Calu3 (cell line): ENCODE measurements at regions not wholly inside any gene's neighbourhood (a gene's known extent, or its start where the extent isn't known, plus 50 kb on each side); places are given as distances from the start of the nearest gene placed in this dataset.

ENCODE experiments used
- BruUV-seq: library from RNA; stranded (reverse); fragments of 400-500 nt; replicated peaks from 2 replicates; lab custom pipeline; 2021; lab: Mats Ljungman, UMichigan
- CTCF ChIA-PET: fragments of 300-600 bp; sonication (Branson Sonifier 250); formaldehyde crosslinking; loops from one replicate; lab custom pipeline; 2022; ENCODE audit warnings: antibody characterized with exemption; lab: Charles Lee
- DNase-seq: peaks from one replicate; pipeline ENCODE4 v3.0.0; 2022
- H3K27ac Mint-ChIP-seq: one replicate; pipeline ENCODE4 v1.8.0; 2022; ENCODE audit warnings: mixed read lengths; ENCODE audit not compliant: unreplicated experiment
- H3K27me3 Mint-ChIP-seq: one replicate; pipeline ENCODE4 v1.8.0; 2022; ENCODE audit warnings: mixed read lengths; ENCODE audit not compliant: unreplicated experiment
- H3K36me3 Mint-ChIP-seq: one replicate; pipeline ENCODE4 v1.8.0; 2022; ENCODE audit warnings: mild to moderate bottlenecking, moderate library complexity, mixed read lengths; ENCODE audit not compliant: insufficient read depth, unreplicated experiment
- H3K4me1 Mint-ChIP-seq: one replicate; pipeline ENCODE4 v1.8.0; 2022; ENCODE audit warnings: mild to moderate bottlenecking, low read depth, mixed read lengths; ENCODE audit not compliant: unreplicated experiment
- H3K4me3 Mint-ChIP-seq: one replicate; pipeline ENCODE4 v1.8.0; 2022; ENCODE audit warnings: mild to moderate bottlenecking, low read depth, moderate library complexity, mixed read lengths; ENCODE audit not compliant: unreplicated experiment
- H3K9me3 Mint-ChIP-seq: one replicate; pipeline ENCODE4 v1.8.0; 2022; ENCODE audit warnings: low read depth, mixed read lengths; ENCODE audit not compliant: unreplicated experiment
- intact Hi-C: fragments of 100-400 bp; cut with micrococcal nuclease; formaldehyde crosslinking; loops from one replicate; pipeline ENCODE4 v1.10.0; 2022; ENCODE audit not compliant: unreplicated experiment
- TF ChIP-seq, protein P1 (sequence below): fragments of 200-600 bp; IDR thresholded peaks from one replicate; pipeline ENCODE4 v1.8.0; 2022; ENCODE audit warnings: antibody characterized with exemption; ENCODE audit not compliant: unreplicated experiment

DNA sequence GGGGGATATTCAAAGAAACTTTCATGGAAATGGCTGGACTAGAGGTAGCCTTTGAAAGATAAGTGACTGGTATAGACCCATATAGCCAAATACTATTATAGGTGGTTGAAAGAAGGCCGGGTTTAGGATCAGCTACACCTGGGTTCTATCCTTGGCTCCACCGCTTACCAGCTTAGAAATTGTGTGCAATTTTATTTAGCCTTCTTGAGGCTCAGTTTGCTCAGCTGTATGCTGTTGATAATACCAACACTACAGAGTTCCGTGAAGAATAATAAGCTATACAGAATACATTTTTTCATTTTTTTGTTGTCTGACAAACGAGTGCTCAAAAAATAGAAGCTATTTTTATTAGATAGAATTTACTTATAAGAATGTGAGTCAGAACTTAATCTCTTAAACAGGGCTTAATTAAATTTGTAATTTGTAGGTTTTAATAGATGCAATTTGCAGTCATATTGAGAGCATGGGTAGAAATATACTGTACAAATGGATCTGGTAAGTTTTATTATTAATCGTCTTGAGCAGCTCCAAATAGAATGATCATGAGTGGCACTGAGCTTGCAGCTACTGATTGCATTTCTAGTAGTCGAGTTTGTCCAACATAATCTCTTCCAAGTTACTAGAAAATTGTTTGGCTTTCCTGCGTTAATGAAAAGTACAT, 164.3 kb upstream of the PHYHIPL start:
- intact Hi-C loops = no loop called here
- H3K36me3 Mint-ChIP-seq = no peaks in the 10 kb centered on the region
- no peak overlapping the region for H3K27ac Mint-ChIP-seq
- CTCF ChIA-PET = interaction anchor here (0.6 kb wide), 1 partner anchor 652 kb away, joined by 4 read pairs; no protein-coding TSS in a partner anchor
- H3K27me3 Mint-ChIP-seq = peaks cover 25% of the 10 kb centered on the region
- no peaks in the 10 kb centered on the region for H3K9me3 Mint-ChIP-seq
- DNase-seq = no peak
- TF ChIP-seq, protein P1, sequence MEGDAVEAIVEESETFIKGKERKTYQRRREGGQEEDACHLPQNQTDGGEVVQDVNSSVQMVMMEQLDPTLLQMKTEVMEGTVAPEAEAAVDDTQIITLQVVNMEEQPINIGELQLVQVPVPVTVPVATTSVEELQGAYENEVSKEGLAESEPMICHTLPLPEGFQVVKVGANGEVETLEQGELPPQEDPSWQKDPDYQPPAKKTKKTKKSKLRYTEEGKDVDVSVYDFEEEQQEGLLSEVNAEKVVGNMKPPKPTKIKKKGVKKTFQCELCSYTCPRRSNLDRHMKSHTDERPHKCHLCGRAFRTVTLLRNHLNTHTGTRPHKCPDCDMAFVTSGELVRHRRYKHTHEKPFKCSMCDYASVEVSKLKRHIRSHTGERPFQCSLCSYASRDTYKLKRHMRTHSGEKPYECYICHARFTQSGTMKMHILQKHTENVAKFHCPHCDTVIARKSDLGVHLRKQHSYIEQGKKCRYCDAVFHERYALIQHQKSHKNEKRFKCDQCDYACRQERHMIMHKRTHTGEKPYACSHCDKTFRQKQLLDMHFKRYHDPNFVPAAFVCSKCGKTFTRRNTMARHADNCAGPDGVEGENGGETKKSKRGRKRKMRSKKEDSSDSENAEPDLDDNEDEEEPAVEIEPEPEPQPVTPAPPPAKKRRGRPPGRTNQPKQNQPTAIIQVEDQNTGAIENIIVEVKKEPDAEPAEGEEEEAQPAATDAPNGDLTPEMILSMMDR = no peak
- H3K4me1 Mint-ChIP-seq = no peaks in the 10 kb centered on the region
- no peak overlapping the region for H3K4me3 Mint-ChIP-seq
- no TSS peak for BruUV-seq

DNA sequence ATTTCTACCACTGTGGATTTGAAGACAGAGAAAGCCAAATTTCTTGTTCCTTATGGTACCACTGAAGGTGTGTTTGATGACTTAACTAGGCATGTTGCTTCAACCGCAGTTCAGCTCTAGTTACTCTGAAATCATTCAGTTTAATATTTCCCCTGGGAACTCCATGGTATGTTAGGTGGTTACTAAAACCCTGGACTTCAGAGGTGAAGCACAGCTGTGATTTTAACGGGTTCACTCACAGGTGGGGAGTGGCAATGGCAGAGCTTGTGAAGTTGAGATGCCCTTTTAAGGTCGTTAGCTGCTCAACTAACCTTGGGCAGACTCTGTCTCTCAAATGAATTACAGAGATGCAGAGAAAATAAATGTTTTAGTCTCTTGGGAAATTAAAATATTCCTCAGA, 163.6 kb upstream of the PHYHIPL start:
- Mint-ChIP-seq H3K9me3 (no peaks in the 10 kb centered on the region), H3K27me3 (peaks cover 32% of the 10 kb centered on the region), H3K4me1 (no peaks in the 10 kb centered on the region), H3K4me3 (no peak overlapping the region), H3K36me3 (no peaks in the 10 kb centered on the region), H3K27ac (no peak overlapping the region)
- intact Hi-C loops = no loop called here
- no peak for DNase-seq
- TF ChIP-seq, protein P1 = no peak
- CTCF ChIA-PET = no interaction called here
- BruUV-seq = no TSS peak

DNA sequence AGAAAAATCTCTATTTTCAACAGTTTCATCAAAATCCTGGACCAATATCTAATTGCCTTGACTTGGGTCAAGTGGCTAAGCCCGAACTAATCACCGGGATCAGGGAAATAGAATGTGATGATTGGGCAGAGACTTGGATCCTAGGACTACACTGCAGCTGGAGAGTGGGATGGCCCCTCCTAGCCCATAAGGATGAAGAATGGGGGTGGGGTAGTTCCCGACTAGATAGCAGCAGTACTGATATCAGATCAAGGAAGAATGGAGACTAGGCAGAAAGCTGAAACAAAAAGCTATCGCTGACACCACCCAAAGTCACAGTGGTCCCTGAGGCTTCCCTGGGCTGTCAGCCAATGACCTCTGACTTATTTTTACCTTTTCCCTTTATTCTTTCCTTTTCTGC, 160.4 kb upstream of the PHYHIPL start:
- BruUV-seq = no TSS peak

DNA sequence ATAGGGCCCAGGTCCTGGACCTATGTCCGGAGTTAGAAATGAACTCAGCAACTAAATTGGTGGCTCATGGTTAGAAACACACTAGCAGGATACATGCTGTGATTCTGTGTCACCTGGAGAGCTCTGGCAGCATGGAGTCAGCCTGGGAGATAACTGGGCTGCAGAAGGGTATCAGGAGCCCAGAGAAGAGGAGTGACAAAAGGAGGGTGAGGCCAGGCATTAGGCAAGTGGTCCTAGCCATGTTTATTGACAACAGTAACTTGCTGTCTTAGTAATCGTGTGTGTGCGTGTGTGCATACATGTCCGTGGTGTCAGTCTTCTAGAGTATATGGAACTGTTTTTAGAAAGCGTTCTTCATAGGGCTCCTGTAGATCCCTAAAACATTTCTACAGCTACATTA, 157.5 kb upstream of the PHYHIPL start:
- DNase-seq = no peak
- H3K9me3 Mint-ChIP-seq = no peaks in the 10 kb centered on the region
- no TSS peak for BruUV-seq
- H3K4me1 Mint-ChIP-seq = no peaks in the 10 kb centered on the region
- H3K36me3 Mint-ChIP-seq = no peaks in the 10 kb centered on the region
- peaks cover 37% of the 10 kb centered on the region for H3K27me3 Mint-ChIP-seq
- TF ChIP-seq, protein P1 = no peak
- intact Hi-C loops = no loop called here
- CTCF ChIA-PET = no interaction called here
- H3K4me3 Mint-ChIP-seq = no peak overlapping the region
- no peak overlapping the region for H3K27ac Mint-ChIP-seq

More for the DNA sequence above, 160.4 kb upstream of the PHYHIPL start:
- CTCF ChIA-PET = no interaction called here
- H3K4me1 Mint-ChIP-seq = no peaks in the 10 kb centered on the region
- no peaks in the 10 kb centered on the region for H3K36me3 Mint-ChIP-seq
- H3K27me3 Mint-ChIP-seq = peaks cover 37% of the 10 kb centered on the region
- intact Hi-C loops = no loop called here
- no peak overlapping the region for H3K27ac Mint-ChIP-seq
- no peaks in the 10 kb centered on the region for H3K9me3 Mint-ChIP-seq
- DNase-seq = no peak
- TF ChIP-seq, protein P1 = no peak
- H3K4me3 Mint-ChIP-seq = no peak overlapping the region
